ENCODE measurements at regions not wholly inside any gene's neighbourhood (a gene's known extent, or its start where the extent isn't known, plus 50 kb on each side); places are given as distances from the start of the nearest gene placed in this dataset.

DNA sequence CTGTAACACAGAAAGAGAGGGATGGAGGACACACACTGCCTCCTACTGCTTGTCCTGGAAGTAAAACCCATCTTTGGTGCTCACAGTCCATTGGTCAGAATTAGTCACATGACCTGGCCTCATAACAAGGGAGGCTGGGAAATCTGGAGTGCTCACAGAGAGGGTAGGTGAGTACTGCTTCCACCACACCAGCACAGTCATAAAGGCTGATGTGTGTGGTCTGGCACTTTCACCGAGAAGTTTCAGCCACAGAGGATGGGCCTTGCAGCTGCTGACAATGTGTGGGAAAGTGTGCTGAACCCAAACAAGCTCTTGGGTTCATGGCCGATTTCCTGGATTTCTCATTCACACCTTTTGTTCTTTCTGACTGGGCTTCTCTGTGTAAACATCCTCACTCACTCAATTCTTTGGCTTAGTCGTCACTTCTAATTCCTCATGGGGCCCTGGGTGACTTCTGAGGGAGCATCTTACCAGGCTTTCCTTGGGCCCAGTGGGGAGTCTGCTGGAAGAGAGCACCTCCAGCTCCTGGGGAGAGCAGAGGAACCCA, 100.7 kb downstream of the ASB7 start:
- intact Hi-C loops (cut with DNase I): no loop called here
- DNase-seq (ENCODE audit: low spot score): no peak

DNA sequence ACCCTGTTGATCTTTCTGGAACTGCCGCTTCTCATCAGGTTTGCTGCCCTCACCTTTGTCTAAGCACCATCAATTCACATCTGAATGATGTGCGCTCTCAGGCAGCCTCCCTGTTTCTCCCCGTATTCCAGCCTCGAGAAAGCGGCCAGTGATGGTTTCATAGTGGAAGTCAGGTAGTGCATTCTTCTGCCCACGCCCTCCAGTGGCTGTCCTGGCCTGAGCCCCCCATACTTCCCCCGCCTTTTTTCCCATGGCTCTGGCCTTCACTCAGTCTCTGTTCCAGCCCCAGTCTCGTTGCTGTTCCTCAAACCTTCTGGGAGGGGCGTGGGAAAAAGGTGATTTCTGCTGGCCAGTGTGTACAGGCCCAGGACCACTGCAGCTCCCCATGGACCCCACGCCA, 101.3 kb downstream of the ASB7 start:
- no peak for DNase-seq (ENCODE audit: low spot score)
- intact Hi-C loops (cut with DNase I): no loop called here

DNA sequence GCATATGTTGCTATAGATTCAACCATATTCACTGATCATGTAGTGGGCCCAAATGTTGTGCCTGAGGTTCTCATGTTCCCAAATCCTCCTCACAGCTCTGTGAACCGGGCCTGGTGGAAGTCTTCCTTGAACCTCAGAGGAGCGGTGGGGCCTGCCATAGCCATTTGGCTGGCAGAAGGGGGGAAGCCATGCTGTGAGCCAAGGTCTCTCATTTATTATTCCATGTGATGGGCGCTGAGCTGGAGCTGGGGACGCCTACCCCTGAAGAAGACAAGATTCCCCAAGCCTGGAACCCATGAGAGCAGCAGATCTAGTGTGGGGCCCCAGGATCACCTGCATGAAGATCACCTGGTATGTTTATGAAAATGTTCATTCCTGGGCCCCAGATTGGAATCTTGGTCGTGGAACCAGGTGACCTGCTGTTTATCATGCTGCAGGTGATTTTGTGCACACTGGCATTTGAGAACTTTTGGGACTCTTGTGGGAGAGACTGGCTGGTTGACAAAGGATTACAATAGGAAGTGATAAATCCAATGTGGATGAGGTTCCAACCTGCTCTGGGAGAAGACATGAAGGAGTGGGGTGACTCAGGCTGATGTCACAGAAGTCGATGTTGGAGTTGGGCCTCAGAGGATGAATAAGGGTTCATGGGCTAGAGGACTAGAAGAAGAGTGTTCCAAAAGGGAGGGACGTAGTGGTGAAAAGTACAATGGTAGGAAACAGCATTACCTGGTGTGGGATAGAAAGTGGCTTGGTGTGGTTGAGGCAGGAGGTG, 102.1 kb downstream of the ASB7 start:
- intact Hi-C loops (cut with DNase I): no loop called here
- DNase-seq (ENCODE audit: low spot score): peak; percentile 39

DNA sequence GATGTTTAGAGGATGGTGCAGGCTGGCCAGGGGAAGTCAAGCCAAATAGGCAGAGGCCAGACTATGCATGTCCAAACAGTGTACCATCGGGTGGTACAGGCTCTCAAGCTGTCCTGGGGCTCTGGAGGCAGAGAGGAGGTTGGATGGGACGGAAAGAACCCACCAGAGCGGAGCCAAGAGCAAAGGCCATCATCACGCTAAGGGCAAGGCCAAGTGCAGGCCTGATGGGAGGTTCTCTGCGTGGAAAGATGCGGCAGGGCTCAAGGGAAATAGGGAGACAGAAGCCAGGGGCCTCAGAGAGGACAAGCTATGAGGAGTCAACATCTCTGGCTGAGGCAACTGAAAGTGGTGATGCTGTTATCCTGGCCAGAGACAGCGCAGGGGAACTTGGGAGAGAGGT, 102.7 kb downstream of the ASB7 start:
- no peak for DNase-seq (ENCODE audit: low spot score)
- intact Hi-C loops (cut with DNase I): no loop called here

DNA sequence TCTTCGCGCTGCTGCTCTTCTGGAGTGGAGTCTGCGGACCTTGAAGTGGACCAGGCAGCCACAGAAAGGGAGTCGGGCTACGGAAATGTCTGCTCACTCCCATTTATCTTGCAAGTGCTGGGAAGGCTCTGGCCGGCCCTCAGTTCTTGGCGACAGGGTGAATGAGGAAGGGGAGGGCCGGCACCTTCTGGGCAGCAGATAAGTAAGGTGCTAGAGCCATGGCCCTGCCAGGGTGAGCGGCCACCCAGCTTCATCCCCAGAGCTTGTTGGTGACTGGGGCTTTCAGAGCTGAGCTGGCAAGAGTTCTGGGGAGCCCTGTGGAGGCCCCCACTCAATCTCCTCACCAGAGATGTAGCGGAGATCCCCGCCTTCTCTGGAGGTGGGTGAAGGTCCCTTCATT, 103.5 kb downstream of the ASB7 start:
- peak; percentile 49 for DNase-seq (ENCODE audit: low spot score)
- intact Hi-C loops (cut with DNase I): no loop called here

DNA sequence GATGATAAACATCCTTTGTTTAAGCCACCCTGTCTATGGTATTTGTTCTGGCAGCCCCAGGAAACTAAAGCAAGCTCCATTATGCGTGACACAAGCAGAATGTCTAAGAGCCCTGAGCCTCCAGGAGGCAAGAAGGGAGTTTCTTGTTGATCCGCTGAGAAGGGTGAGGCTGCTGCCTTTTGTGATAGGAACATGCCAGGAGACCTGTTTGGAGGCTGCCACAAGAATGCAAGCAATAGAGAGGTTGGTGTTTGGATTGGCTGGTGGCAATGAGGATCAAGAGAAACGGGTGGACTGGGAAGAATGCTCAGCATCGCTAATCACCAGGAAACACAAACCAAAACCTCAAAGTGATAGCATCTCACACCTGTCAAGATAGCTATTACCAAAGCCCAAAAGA, 104.8 kb downstream of the ASB7 start:
- DNase-seq (ENCODE audit: low spot score): no peak
- intact Hi-C loops (cut with DNase I): no loop called here

DNA sequence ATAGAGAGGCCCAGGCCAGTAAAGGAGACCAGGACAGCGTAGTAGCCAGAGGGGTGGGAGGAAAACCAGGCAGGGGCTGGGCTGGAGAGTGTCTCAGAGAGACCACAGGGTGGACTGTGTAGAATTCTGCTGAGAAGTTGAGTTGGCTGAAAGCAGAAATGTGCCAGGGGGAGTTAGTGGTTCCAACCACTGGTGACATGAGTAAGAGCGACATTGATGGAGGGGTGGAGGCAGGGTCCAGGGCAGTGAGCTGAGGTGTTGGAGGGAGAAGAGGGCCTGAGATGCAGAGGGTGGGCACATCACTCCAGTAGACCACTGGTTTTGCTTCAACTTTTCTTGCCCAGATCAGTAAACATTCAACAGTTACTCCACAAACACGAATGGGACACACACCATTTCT, 106.5 kb downstream of the ASB7 start:
- no peak for DNase-seq (ENCODE audit: low spot score)
- intact Hi-C loops (cut with DNase I): no loop called here

DNA sequence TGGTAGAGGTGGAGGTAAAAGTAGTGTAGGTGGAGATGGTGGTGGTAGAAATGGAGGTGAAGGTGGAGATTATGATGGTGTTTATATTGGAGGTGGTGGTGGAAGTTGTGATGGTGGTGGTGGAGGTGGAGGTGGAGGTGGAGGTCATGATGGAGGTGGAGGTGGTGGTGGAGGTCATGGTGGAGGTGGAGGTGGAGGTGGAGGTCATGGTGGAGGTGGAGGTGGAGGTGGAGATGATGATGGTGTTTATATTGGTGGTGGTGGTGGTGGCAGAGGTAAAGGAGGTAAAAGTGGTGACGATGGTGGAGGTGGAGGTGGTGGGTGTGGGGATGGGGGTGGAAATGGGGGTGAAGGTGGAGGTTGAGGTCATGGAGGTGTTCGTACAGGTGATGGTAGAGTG, 107.8 kb downstream of the ASB7 start:
- no peak for DNase-seq (ENCODE audit: low spot score)
- intact Hi-C loops (cut with DNase I): no loop called here

DNA sequence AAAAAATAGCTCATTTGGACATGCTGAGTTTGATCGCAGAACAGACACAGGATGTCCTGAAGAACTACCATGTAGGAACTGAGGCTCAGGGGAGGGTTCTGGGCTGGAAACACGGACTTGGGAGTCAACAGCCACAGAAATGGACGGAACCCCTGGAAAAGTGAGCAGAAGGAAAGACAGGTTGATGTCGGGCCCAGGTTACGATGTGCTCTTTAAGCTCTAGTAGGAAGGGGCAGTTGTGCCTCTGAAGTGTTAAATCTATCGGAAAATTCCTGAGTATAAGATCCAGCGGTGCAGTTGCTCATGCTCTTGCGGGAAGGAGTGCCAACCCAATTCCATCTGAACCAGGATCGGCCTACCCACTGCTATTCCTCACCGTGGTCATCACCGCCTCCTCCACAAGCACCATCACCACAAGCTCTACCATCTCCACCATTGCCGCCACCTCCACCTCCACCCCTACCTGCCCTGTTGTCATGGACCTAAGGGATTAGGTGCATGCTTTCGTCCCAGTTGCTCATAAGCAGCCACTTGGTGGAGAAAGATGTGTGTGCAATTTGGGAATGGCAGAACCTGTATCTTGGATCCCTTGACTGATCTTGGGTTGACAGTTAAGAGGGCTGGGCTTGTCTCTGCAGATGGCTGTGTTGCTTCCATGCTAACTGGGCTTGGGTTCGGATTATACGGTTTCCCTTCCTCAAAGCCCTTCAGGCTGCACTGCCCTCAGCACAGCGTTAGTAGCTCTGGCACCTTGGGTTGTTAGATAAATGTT, 108.5 kb downstream of the ASB7 start:
- DNase-seq (ENCODE audit: low spot score): no peak
- intact Hi-C loops (cut with DNase I): no loop called here

DNA sequence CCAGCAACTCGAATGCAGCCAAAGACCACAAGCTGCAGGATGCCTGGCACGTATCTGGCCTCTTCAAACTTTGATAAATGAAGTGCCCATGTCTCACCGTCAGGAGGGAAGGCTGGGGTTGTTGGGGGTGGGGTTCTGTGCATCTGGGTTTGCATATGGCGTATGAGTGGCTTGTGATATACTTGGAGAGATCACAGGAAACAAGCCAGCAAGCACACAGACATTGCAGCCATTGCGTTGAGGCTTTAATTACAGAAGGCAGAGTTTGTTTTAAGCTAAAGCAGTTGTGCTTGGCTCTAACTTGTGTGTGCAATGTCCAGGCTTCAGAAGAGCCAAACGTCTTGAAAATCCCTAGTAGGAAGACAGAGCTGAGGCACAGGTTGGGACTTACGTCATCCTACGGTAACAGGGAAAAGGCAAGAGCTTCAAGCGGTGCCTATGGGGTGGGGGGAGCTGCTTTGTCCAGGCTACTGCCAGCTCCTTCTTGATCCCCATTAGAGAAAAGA, 109.2 kb downstream of the ASB7 start:
- no peak for DNase-seq (ENCODE audit: low spot score)
- intact Hi-C loops (cut with DNase I): no loop called here

DNA sequence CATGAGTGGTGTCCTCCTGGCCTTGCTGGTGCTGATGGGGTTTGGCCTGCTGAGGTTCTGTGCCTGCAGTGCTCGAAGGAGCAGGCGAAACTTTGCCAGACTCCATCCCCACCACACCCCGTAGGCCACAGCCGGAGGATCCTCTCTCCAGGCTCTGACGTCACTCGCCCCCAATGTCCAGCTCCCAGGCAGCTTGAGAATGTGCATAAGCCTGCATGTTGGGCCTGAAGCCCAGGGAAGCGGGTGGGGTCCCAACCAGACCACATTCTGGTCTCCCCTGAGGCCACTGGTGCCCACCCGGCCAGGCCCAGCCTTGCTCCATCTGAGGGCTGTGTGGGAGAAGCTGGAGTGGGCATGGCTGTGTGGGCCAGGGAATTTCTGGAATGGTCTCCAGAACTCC, 109.8 kb downstream of the ASB7 start:
- intact Hi-C loops (cut with DNase I): no loop called here
- DNase-seq (ENCODE audit: low spot score): peak; percentile 76

DNA sequence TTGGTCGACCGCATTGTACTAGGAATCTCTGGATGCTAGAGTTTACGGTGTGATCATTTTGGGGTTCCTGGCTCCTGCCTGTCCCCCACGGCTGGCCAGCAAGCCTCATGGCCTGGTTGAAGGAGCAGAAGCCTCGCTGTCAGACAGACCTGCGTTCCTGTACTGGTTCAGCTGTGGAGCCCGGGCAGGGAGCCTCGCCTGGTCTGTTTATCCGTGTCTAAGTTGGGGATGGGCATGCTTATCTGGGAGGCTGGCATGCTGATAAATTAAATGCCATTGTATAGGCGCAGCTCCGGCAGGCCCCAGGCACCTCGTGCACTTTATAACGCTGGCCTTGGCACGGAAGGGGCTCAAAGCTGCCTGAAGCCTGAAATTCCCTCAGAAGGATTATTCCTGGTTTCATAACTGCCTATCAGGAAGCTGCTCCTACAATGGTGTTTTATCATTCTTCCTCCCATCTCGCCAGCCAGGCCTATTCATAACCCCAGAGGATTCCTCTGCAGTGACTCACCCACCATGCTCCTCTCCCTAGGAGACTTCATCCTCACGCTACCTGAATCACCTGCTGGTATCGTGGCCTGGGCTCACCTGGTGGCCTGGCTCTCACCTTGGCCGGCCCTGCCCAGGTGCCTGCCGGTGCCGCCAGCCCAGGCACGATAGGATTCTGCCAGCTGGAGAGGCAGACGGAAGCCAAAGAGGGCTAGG, 110.9 kb downstream of the ASB7 start:
- intact Hi-C loops (cut with DNase I): no loop called here
- peak; percentile 73 for DNase-seq (ENCODE audit: low spot score)

DNA sequence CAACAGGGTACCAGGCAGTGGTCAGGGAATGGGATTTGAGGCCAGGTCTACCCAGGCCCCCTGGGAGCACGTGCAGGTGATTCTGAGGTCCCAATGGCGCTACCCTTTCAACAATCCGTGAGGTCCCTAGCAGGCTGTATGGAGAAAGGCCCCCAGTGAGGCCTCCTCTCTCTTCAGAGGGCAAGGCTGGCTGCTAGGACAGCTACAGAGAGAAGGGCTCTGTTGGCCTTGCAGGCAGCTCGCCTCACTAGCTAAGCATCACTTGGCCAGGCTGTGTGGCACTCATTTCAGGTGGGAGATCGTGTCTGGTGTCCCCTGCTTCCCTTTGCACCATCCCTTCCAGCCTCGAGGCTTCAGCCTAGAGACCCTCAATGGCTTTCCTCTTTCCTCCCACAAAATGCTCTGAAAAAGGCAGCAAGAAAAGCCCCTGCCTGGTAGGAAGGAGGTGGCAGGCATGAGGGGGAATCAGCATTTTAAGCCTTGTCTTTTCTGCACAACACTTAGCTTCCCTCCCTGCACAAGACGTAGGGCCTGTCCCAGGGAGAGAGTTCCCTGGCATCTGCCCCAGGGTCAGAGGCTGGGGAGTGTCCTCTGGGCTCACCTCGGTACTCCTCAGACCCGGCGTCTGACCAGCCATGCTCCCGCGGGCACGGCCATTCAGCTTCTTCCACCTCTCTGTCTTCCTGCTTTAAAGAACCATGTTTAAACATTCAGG, 111.8 kb downstream of the ASB7 start:
- no peak for DNase-seq (ENCODE audit: low spot score)
- intact Hi-C loops (cut with DNase I): no loop called here

DNA sequence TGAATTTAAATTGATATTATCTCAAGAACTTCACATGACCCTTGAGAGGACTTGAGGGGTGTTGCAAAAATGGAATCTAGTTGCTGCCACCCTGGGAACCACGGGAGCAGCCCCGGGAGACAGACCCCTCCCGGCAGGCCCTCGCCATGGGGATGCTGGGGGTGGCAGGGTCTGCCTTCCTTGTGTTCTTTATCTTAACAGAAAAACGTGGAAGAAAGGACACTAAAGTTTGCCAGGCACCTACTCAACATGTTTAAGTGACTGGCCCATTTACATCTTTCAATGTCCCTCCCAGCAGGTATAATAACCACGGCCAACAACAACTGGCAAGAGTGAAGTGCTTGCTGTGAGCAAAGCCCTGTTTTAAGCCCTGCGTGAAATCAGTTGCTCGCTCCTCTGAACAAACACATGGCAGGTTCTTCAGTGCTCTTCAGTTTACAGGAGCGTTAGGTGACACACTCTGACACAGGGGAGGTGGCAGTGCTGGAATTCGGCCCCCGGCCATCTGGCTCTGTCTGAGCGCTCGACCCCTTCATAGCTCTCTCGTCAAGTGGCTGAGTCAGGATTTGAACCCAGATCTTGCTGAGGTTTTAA, 112.5 kb downstream of the ASB7 start:
- no peak for DNase-seq (ENCODE audit: low spot score)
- intact Hi-C loops (cut with DNase I): no loop called here

DNA sequence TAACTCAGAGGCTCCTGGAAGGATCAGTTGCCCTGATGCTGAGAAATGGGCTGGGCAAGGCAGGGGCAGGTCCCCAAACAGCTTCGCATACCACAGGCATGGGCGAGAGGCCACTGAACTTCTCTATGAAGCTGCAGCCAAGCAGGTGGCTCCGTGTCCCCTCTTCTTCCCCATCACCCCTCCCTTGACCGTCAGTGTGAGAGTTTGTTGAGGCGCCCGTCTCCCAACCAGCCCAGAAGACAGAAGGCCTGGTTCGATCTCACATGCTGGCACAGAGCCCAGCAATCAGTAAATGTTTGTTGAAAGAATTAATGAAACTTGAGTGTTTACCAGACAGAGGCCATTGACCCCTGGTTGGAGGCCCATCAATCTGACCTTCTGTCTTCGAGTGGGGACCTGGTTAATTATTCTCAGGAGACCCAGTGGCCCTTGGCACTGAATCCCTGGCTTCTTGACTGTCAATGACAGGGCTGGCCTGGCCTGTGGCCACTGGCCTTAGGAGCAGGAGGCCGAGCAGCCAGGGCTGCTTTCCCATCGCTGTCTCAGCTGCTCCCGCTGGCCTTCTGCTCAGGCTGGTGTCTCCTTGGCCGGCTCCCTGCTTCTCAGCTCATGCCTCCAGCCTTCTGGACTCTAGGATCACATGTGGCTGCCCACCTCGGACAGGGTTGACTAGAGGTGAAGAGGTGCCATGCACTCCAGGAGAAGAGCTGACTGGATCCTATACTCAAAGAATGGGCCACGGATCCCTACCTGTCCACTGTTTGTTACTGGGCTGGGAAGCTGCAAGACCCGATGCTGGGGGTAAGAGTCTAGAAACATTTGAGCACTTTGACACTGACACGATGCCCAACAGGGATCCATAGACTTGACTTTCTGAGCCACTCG, 113.4 kb downstream of the ASB7 start:
- intact Hi-C loops (cut with DNase I): no loop called here
- DNase-seq (ENCODE audit: low spot score): no peak

DNA sequence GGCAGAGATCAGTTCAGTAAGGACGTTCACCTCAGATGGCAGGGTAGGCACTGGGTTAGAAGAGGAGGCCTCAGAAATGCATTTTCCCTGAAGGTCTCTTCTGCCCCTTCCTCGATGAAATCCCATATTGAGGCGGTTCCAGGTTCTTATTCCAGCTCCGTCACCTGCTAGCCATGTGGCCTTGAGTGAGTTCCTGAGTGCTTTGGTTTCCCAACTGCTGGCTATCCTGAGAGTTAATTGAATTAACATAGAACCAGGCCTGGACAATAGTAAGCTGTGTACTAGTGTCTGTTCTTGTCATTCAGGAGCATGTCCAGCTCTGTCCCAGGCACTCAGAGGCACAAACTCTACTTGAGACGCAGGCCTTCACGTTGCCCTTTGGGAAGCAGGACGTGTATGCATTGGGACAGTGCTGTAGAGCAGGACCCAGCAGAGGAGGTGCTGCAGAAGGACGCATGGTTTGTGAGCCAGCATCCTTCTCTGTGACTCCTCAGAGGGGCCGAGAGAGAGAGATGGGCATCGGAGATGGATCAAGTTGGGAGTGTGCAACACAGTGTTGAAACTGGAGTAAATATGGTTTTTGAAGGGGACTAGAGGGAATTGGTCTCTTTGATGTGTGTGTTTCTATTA, 114.2 kb downstream of the ASB7 start:
- DNase-seq (ENCODE audit: low spot score): no peak
- intact Hi-C loops (cut with DNase I): no loop called here

DNA sequence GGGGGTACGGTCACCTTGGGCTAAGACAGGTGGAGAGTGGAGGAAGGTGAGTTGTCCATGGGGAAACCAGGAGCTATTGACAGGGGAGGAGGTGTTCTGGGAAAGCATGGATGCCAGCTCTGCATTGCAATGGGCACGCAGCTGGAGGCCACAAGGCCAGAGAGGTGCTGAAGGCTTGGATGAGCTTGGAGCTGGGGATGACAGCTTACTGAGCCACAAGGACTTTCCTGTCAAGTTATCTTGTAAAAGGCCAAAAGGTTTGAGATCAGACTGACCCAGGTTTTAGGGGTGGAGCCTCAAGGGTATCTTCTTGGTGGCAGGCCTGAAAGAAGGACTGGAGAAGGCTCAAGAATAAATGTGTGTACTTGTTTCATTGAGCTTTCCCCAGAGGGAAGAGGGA, 115.2 kb downstream of the ASB7 start:
- DNase-seq (ENCODE audit: low spot score): no peak
- intact Hi-C loops (cut with DNase I): no loop called here
